ENCODE measurements at regions not wholly inside any gene's neighbourhood (a gene's known extent, or its start where the extent isn't known, plus 50 kb on each side); places are given as distances from the start of the nearest gene placed in this dataset.

DNA sequence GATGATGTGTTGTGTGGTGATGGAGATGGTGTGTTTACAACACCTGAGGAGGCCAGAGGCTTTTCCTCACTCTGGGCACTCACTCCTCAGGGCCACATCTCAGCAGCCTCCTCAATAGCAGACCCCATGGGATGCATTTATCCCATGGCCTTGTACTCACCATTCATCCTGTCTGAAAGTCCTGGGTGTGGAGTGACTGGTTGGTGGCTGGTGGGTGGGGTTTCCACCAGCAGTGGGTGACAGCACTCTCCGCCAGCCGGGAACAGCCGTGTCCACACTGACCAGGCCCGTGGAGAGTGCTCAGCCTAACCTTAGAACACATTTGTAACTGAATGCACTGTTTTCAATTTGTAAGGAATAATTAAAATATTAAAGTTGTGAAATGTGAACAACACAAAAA, 163.4 kb upstream of the AFDN start:
- DNase-seq: no peak
- 94 to 95% methylated on average over 4 of the region's 4 CpGs for WGBS, 2 donors
- H3K27me3 ChIP-seq: no peaks in the 10 kb centered on the region
- TF ChIP-seq POLR2A (IDR thresholded peaks at IDR 0.05): no peak
- TF ChIP-seq, protein P1, sequence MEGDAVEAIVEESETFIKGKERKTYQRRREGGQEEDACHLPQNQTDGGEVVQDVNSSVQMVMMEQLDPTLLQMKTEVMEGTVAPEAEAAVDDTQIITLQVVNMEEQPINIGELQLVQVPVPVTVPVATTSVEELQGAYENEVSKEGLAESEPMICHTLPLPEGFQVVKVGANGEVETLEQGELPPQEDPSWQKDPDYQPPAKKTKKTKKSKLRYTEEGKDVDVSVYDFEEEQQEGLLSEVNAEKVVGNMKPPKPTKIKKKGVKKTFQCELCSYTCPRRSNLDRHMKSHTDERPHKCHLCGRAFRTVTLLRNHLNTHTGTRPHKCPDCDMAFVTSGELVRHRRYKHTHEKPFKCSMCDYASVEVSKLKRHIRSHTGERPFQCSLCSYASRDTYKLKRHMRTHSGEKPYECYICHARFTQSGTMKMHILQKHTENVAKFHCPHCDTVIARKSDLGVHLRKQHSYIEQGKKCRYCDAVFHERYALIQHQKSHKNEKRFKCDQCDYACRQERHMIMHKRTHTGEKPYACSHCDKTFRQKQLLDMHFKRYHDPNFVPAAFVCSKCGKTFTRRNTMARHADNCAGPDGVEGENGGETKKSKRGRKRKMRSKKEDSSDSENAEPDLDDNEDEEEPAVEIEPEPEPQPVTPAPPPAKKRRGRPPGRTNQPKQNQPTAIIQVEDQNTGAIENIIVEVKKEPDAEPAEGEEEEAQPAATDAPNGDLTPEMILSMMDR (IDR thresholded peaks at IDR 0.05): no peak
- intact Hi-C loops (cut with DNase I; ENCODE audit: low total_unique reads): no loop called here
- H3K36me3 ChIP-seq (ENCODE audit: low read depth, missing control alignments): no peaks in the 10 kb centered on the region
- H3K9me3 ChIP-seq: no peaks in the 10 kb centered on the region
- no peak overlapping the region for H3K27ac ChIP-seq
- peaks cover 26% of the 10 kb centered on the region for H3K4me1 ChIP-seq
- H3K4me3 ChIP-seq: no peak overlapping the region

DNA sequence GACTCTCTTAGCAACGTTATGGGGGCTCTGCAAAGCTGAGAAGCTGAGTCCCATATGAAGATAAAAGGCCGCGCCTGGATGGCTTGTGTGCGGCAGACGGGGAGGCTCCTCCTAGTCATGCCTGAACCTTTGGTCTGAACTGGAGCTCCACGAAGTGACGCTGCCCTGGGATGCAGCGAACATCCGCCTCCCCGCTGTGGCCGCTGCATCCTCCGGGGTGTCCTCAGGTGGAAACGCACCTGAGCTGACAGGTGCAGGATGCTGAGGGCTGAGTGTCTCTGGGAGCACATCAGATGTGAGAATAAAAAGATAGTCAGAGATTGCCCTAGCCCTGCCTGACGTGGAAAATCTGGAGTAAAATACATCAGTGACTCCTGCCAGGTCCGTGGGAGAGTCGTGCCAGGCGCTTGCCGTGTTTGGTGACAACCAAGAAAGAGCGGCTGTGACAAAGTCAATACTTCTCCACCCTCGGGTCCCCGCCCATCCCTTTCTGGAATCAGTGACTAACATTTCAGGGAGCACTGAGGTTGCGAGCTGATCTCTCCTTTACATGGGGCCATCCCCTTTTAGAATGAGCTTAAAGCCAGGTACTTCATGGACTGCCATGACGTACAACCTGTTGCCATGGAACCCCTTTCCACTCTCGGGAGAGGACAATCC, 162.8 kb upstream of the AFDN start:
- no peaks in the 10 kb centered on the region for H3K9me3 ChIP-seq
- TF ChIP-seq POLR2A (IDR thresholded peaks at IDR 0.05): no peak
- TF ChIP-seq, protein P1 (IDR thresholded peaks at IDR 0.05): no peak
- no peak overlapping the region for H3K27ac ChIP-seq

DNA sequence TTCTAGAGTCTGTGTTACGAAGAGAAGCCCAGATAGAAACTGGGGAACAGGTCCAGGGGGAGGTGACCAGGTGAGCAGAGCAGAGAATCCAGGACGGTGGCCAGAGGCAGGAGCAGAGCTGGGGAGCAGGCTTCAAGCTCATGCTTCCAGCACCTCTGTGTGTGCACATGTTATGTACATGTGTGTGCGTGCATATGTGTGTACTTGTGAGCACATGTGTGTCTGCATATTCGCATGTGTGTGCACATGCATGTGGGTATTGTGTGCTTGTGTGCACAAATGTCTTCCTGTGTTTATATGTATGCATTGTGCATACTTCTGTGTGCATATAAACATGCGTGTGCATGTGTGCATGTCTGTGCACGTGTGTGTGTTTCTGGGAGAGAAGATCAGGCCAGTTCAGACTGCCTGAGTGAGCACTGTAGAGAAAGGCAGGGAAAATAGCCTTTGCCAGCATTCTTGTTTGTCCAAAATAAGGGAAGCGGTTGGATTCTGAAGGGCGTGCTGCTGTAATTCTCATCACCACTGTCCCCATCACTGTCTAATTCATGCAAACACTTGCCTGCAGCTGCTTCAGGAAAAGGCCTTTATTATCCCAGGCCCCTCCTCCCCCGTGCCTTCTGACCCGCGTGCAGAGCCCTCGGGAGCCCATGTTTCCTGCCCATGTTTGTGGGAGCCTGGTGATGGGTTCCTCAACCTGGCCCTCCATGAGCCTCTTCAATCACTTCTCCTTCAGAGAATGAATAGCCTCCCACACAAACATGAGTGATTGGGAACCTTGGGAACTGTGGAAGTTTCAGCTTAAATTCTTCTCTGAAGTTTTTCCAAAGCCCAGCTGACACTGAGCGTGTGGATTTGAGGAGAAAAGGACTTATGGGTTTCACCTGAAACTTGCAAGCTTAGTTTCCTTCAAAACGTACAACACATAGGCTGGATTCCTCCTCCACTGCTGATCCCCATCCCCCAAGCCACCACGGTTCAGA, 161.7 kb upstream of the AFDN start:
- WGBS, 2 donors: 70 to 76% methylated on average over 14 to 15 of the region's 15 CpGs

More for the DNA sequence above, 162.8 kb upstream of the AFDN start:
- Histone ChIP-seq H3K4me3 (no peak overlapping the region), H3K36me3 (ENCODE audit: low read depth, missing control alignments) (no peaks in the 10 kb centered on the region), H3K27me3 (no peaks in the 10 kb centered on the region), H3K4me1 (peaks cover 32% of the 10 kb centered on the region)
- DNase-seq: no peak
- WGBS, 2 donors: 93 to 94% methylated on average over 23 to 24 of the region's 24 CpGs
- intact Hi-C loops (cut with DNase I; ENCODE audit: low total_unique reads): no loop called here

GRCh38 chr6:167665698-167666330, 160.9 kb upstream of the AFDN start:
- intact Hi-C loops (cut with DNase I; ENCODE audit: low total_unique reads): no loop called here
- Histone ChIP-seq H3K4me1 (peaks cover 44% of the 10 kb centered on the region), H3K4me3 (no peak overlapping the region), H3K36me3 (ENCODE audit: low read depth, missing control alignments) (no peaks in the 10 kb centered on the region), H3K27me3 (no peaks in the 10 kb centered on the region), H3K9me3 (no peaks in the 10 kb centered on the region), H3K27ac (no peak overlapping the region)
- TF ChIP-seq POLR2A (IDR thresholded peaks at IDR 0.05): no peak
- TF ChIP-seq, protein P1 (IDR thresholded peaks at IDR 0.05): no peak
- DNase-seq: no peak
- 84 to 86% methylated on average over 9 to 19 of the region's 19 CpGs for WGBS, 2 donors

More for the DNA sequence above, 161.7 kb upstream of the AFDN start:
- peaks cover 42% of the 10 kb centered on the region for H3K4me1 ChIP-seq
- H3K4me3 ChIP-seq: no peak overlapping the region
- H3K27ac ChIP-seq: no peak overlapping the region
- TF ChIP-seq, protein P1 (IDR thresholded peaks at IDR 0.05): no peak
- no peaks in the 10 kb centered on the region for H3K27me3 ChIP-seq
- no peak for DNase-seq
- no peaks in the 10 kb centered on the region for H3K9me3 ChIP-seq
- H3K36me3 ChIP-seq (ENCODE audit: low read depth, missing control alignments): no peaks in the 10 kb centered on the region
- intact Hi-C loops (cut with DNase I; ENCODE audit: low total_unique reads): no loop called here
